ENCODE measurements at regions not wholly inside any gene's neighbourhood (a gene's known extent, or its start where the extent isn't known, plus 50 kb on each side); places are given as distances from the start of the nearest gene placed in this dataset.

GRCh38 chr14:98867146-98867545 lies 404.9 kb downstream of the BCL11B start:
- Histone ChIP-seq H3K27me3 (no peaks in the 10 kb centered on the region), H3K9me3 (no peaks in the 10 kb centered on the region), H3K27ac (no peak overlapping the region), H3K36me3 (no peaks in the 10 kb centered on the region), H3K4me3 (no peak overlapping the region), H3K4me1 (no peaks in the 10 kb centered on the region)
- 96% methylated on average over 6 of the region's 6 CpGs for WGBS
- TF ChIP-seq POLR2A (IDR thresholded peaks at IDR 0.05) (no peak), EP300 (IDR thresholded peaks at IDR 0.05) (no peak), POLR2AphosphoS5 (IDR thresholded peaks at IDR 0.05) (no peak), CTCF (IDR thresholded peaks at IDR 0.05) (no peak)
- DNase-seq (ENCODE audit: low spot score in 2 of 2), result peak in 1 of 2 donors; percentile 54

- Histone ChIP-seq H3K4me3 (no peak overlapping the region), H3K4me1 (no peaks in the 10 kb centered on the region), H3K9me3 (no peaks in the 10 kb centered on the region), H3K27ac (no peak overlapping the region), H3K36me3 (no peaks in the 10 kb centered on the region), H3K27me3 (no peaks in the 10 kb centered on the region)
- no peak for TF ChIP-seq POLR2AphosphoS5 (IDR thresholded peaks at IDR 0.05)
- TF ChIP-seq POLR2A (IDR thresholded peaks at IDR 0.05), result no peak
- TF ChIP-seq EP300 (IDR thresholded peaks at IDR 0.05), result no peak
- no peak for TF ChIP-seq CTCF (IDR thresholded peaks at IDR 0.05)
- 92% methylated on average over 9 of the region's 9 CpGs for WGBS
- peak in 1 of 2 donors; percentile 54 for DNase-seq (ENCODE audit: low spot score in 2 of 2)
Measured at GRCh38 chr14:98867726-98868125, 404.3 kb downstream of the BCL11B start.

DNA sequence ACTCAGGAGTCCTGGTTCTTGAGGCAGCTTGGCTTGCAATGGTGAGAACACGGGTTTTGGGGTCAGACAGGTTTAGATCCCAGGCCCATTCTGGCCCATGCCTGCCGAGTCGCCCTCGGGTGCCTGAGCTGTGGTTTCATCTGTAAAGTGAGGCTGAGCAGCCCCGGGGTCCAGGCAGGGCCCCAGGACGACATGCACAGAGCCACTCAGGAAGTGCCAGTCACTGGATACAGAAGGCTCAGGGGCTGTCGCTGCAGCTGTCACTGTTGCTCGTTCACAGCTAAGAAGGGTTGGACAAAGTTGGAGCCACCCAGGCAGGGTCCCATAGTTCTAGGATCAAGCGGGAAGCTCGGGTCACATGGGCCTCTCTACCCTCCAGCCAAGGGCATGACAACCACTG lies 403.1 kb downstream of the BCL11B start:
- no peaks in the 10 kb centered on the region for H3K36me3 ChIP-seq
- no peak for TF ChIP-seq POLR2AphosphoS5 (IDR thresholded peaks at IDR 0.05)
- no peak for TF ChIP-seq POLR2A (IDR thresholded peaks at IDR 0.05)
- no peak for TF ChIP-seq CTCF (IDR thresholded peaks at IDR 0.05)
- TF ChIP-seq EP300 (IDR thresholded peaks at IDR 0.05), result no peak
- H3K4me3 ChIP-seq, result no peak overlapping the region
- H3K4me1 ChIP-seq, result no peaks in the 10 kb centered on the region
- H3K27ac ChIP-seq, result no peak overlapping the region
- no peaks in the 10 kb centered on the region for H3K27me3 ChIP-seq
- DNase-seq (ENCODE audit: low spot score in 2 of 2), result peak in 1 of 2 donors; percentile 52
- no peaks in the 10 kb centered on the region for H3K9me3 ChIP-seq
- 81% methylated on average over 5 of the region's 10 CpGs for WGBS

DNA sequence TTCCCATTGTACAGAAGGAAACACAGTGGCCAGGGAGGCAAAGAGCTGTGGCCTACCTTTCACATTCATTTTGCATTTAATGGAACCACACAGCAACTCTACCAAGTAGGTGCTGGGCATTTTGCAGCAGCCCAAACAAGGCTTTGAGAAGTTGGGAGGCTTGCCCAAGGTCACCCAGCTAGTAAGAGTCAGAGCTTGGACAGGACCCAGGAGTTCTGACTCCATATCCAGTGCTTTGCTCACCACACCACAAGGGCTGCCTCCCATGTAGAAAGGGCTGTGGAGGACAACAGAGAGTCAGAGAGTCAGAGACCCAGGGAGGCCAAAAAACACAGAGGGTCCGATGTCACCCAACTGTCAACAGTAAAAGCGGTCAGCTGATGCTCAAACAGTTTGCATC lies 400.2 kb downstream of the BCL11B start:
- Histone ChIP-seq H3K4me3 (no peak overlapping the region), H3K27ac (no peak overlapping the region), H3K27me3 (no peaks in the 10 kb centered on the region), H3K4me1 (no peaks in the 10 kb centered on the region), H3K9me3 (no peaks in the 10 kb centered on the region), H3K36me3 (no peaks in the 10 kb centered on the region)
- 83% methylated on average over 2 of the region's 2 CpGs for WGBS
- no peak for TF ChIP-seq POLR2AphosphoS5 (IDR thresholded peaks at IDR 0.05)
- no peak for TF ChIP-seq EP300 (IDR thresholded peaks at IDR 0.05)
- no peak for TF ChIP-seq POLR2A (IDR thresholded peaks at IDR 0.05)
- DNase-seq (ENCODE audit: low spot score in 2 of 2), result peak in 1 of 2 donors; percentile 34

GRCh38 chr14:98877065-98877464 lies 394.9 kb downstream of the BCL11B start:
- Histone ChIP-seq H3K27me3 (no peaks in the 10 kb centered on the region), H3K4me1 (no peaks in the 10 kb centered on the region), H3K27ac (no peak overlapping the region), H3K9me3 (no peaks in the 10 kb centered on the region), H3K36me3 (no peaks in the 10 kb centered on the region), H3K4me3 (no peak overlapping the region)
- no peak for DNase-seq (ENCODE audit: low spot score in 2 of 2)
- TF ChIP-seq POLR2A (IDR thresholded peaks at IDR 0.05) (no peak), EP300 (IDR thresholded peaks at IDR 0.05) (no peak), POLR2AphosphoS5 (IDR thresholded peaks at IDR 0.05) (no peak)
- WGBS, result 67% methylated on average over 1 of the region's 1 CpG

DNA sequence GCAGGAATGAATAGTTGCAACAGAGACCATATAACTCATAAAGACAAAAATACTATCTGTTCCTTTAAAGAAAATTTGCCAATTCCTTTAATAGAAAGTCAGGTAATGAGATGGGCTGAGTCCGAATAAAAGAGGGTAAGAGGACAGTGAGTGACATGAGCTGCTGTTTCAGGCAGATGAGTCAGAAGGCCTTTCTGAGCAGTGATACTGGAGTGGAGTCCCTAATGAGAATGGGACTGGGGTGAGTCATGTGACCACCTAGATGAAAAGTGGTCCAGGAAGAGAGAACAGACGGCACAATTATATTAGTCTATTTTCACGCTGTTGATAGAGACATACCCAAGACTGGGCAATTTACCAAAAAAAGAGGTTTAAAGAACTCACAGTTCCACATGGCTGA lies 393.7 kb downstream of the BCL11B start:
- H3K27me3 ChIP-seq, result no peaks in the 10 kb centered on the region
- H3K4me1 ChIP-seq, result no peaks in the 10 kb centered on the region
- no peaks in the 10 kb centered on the region for H3K36me3 ChIP-seq
- WGBS, result 75% methylated on average over 3 of the region's 3 CpGs
- TF ChIP-seq POLR2AphosphoS5 (IDR thresholded peaks at IDR 0.05) (no peak), EP300 (IDR thresholded peaks at IDR 0.05) (no peak), POLR2A (IDR thresholded peaks at IDR 0.05) (no peak), CTCF (IDR thresholded peaks at IDR 0.05) (no peak)
- DNase-seq (ENCODE audit: low spot score in 2 of 2), result no peak
- H3K27ac ChIP-seq, result no peak overlapping the region
- H3K4me3 ChIP-seq, result no peak overlapping the region
- H3K9me3 ChIP-seq, result no peaks in the 10 kb centered on the region

Measured in suprapubic skin (tissue), 4 donors.